SK-N-SH (cell line): ENCODE measurements at regions not wholly inside any gene's neighbourhood (a gene's known extent, or its start where the extent isn't known, plus 50 kb on each side); places are given as distances from the start of the nearest gene placed in this dataset.

Source experiments
- CTCF ChIA-PET: fragments of 300-600, 350-600 bp; formaldehyde crosslinking; extraction: SDS; loops from one replicate; lab custom pipeline; 2021; lab: Yijun Ruan, JAX
- POLR2A ChIA-PET: fragments of 350-600 bp; sonication (Branson Sonifier 250); formaldehyde crosslinking; extraction: SDS; loops from one replicate; lab custom pipeline; 2020; ENCODE audit warnings: antibody characterized with exemption, inconsistent platforms; lab: Yijun Ruan, JAX
- DNase-seq: peaks from one replicate; pipeline ENCODE4 v3.0.0; 2012
- H2AFZ ChIP-seq: fragments of 200-600 bp; sonication (generic); 2 replicates; pipeline ENCODE4 v1.8.1; 2016; ENCODE audit warnings: antibody characterized with exemption, mild to moderate bottlenecking, low read depth
- H3F3A ChIP-seq: fragments of 200-600 bp; sonication (generic); replicated peaks from 2 replicates; pipeline ENCODE3; 2016; ENCODE audit warnings: antibody characterized with exemption, mild to moderate bottlenecking; ENCODE audit not compliant: insufficient read depth
- H3K27ac ChIP-seq, 2 experiments: fragments of 200-500 bp in 1 of 2; fragments of 200-600 bp in 1 of 2; sonication (Bioruptor generic) in 1 of 2; sonication (generic), shearing (Covaris generic) in 1 of 2; 2 replicates each; pipeline versions ENCODE4 v1.5.1 to v1.6.1; 2014 to 2016; ENCODE audit warnings: low read depth in 2 of 2, inconsistent platforms in 1 of 2, low read length in 1 of 2, mild to moderate bottlenecking in 1 of 2, mixed read lengths in 1 of 2
- H3K27me3 ChIP-seq: fragments of 200-600 bp; sonication (generic), shearing (Covaris generic); 2 replicates; pipeline ENCODE4 v1.6.1; 2016; ENCODE audit warnings: mixed run types; ENCODE audit not compliant: insufficient read depth
- H3K36me3 ChIP-seq, 2 experiments: fragments of 200-500 bp in 1 of 2; fragments of 200-600 bp in 1 of 2; sonication (Bioruptor generic) in 1 of 2; sonication (generic) in 1 of 2; replicated peaks in 1 of 2; 2 replicates each; pipeline versions ENCODE3 to v1.5.1; 2014 to 2016; ENCODE audit warnings: low read length in 1 of 2, mild to moderate bottlenecking in 1 of 2; ENCODE audit not compliant: insufficient read depth in 2 of 2, control insufficient read depth in 1 of 2
- H3K4me1 ChIP-seq, 2 experiments: fragments of 200-500 bp in 1 of 2; fragments of 200-600 bp in 1 of 2; sonication (Bioruptor generic) in 1 of 2; sonication (generic), shearing (Covaris generic) in 1 of 2; 2 replicates each; pipeline versions ENCODE4 v1.5.1 to v1.6.1; 2014 to 2016; ENCODE audit warnings: low read depth in 1 of 2, low read length in 1 of 2, mixed run types in 1 of 2; ENCODE audit not compliant: insufficient read depth in 2 of 2, control insufficient read depth in 1 of 2
- H3K4me2 ChIP-seq: fragments of 200-600 bp; sonication (generic), shearing (Covaris generic); 2 replicates; pipeline ENCODE4 v1.6.1; 2017; ENCODE audit warnings: mixed run types
- H3K4me3 ChIP-seq, 2 experiments: fragments of 200-500 bp in 1 of 2; fragments of 200-600 bp in 1 of 2; sonication (Bioruptor generic) in 1 of 2; sonication (generic), shearing (Covaris generic) in 1 of 2; 2 replicates each; pipeline versions ENCODE4 v1.5.1 to v1.8.1; 2014 to 2016; ENCODE audit warnings: low read depth in 2 of 2, inconsistent platforms in 1 of 2, low read length in 1 of 2, mild to moderate bottlenecking in 1 of 2, mixed read lengths in 1 of 2, moderate library complexity in 1 of 2
- H3K79me2 ChIP-seq: fragments of 200-600 bp; sonication (generic); 2 replicates; pipeline ENCODE4 v1.8.1; 2017; ENCODE audit warnings: mild to moderate bottlenecking; ENCODE audit not compliant: insufficient read depth
- H3K9ac ChIP-seq: fragments of 200-600 bp; sonication (generic); 2 replicates; pipeline ENCODE4 v1.6.1; 2017; ENCODE audit warnings: mixed run types
- H3K9me2 ChIP-seq: fragments of 200-600 bp; sonication (generic); 2 replicates; pipeline ENCODE4 v1.6.1; 2017; ENCODE audit warnings: mixed run types
- H3K9me3 ChIP-seq: fragments of 200-600 bp; sonication (generic); 2 replicates; pipeline ENCODE4 v1.6.1; 2017; ENCODE audit warnings: mixed run types, mild to moderate bottlenecking, moderate library complexity
- H4K20me1 ChIP-seq: fragments of 200-600 bp; sonication (generic); 2 replicates; pipeline ENCODE4 v1.6.1; 2017; ENCODE audit warnings: mild to moderate bottlenecking, mixed run types; ENCODE audit not compliant: insufficient read depth
- CHD2 ChIP-seq: fragments of 150-350 bp; IDR thresholded peaks from 2 replicates; pipeline ENCODE4 v1.6.1; 2018; ENCODE audit warnings: low read length; ENCODE audit not compliant: partially characterized antibody
- CTCF ChIP-seq: fragments of 200-600 bp; sonication (generic); IDR thresholded peaks from 2 replicates; pipeline ENCODE4 v1.6.1; 2017; ENCODE audit warnings: antibody characterized with exemption, mild to moderate bottlenecking, moderate library complexity
- EP300 ChIP-seq, 2 experiments: IDR thresholded peaks; 2 replicates each; pipeline versions ENCODE4 v1.4.0 to v1.6.1; 2012; ENCODE audit warnings: borderline replicate concordance in 1 of 2, low read depth in 1 of 2, low read length in 1 of 2
- FOSL2 ChIP-seq: IDR thresholded peaks from 2 replicates; pipeline ENCODE4 v1.4.0; 2012; ENCODE audit warnings: low read depth, mild to moderate bottlenecking, moderate library complexity, borderline replicate concordance
- FOXJ3 ChIP-seq: sonication (generic); formaldehyde crosslinking; IDR thresholded peaks from 2 replicates; pipeline ENCODE4 v1.5.1; 2020; ENCODE audit warnings: mild to moderate bottlenecking, missing genetic modification reagents
- FOXM1 ChIP-seq: IDR thresholded peaks from 2 replicates; pipeline ENCODE4 v1.4.0; 2012; ENCODE audit warnings: low read depth, mild to moderate bottlenecking
- GABPA ChIP-seq: IDR thresholded peaks from 2 replicates; pipeline ENCODE4 v1.4.0; 2012; ENCODE audit warnings: low read depth, mild to moderate bottlenecking
- GATA2 ChIP-seq: sonication (generic); formaldehyde crosslinking; IDR thresholded peaks from 2 replicates; pipeline ENCODE4 v1.5.0; 2020; ENCODE audit warnings: mild to moderate bottlenecking, missing genetic modification reagents
- JUND ChIP-seq: IDR thresholded peaks from 2 replicates; pipeline ENCODE4 v1.4.0; 2012
- MAX ChIP-seq: IDR thresholded peaks from 2 replicates; pipeline ENCODE4 v1.4.0; 2012; ENCODE audit warnings: low read depth
- MXI1 ChIP-seq: IDR thresholded peaks from 2 replicates; pipeline ENCODE4 v1.6.1; 2012; ENCODE audit warnings: mild to moderate bottlenecking, low read depth, low read length, improper control_type of control experiment
- NFIC ChIP-seq: IDR thresholded peaks from 2 replicates; pipeline ENCODE4 v1.4.0; 2012; ENCODE audit warnings: borderline replicate concordance
- NRF1 ChIP-seq: IDR thresholded peaks from 2 replicates; pipeline ENCODE4 v1.6.1; 2012; ENCODE audit warnings: low read depth, mild to moderate bottlenecking, low read length
- PBX3 ChIP-seq: IDR thresholded peaks from 2 replicates; pipeline ENCODE4; 2012
- POLR2AphosphoS5 ChIP-seq: IDR thresholded peaks from 2 replicates; pipeline ENCODE4 v1.6.1; 2012; ENCODE audit warnings: low read depth, low read length
- RAD21 ChIP-seq: IDR thresholded peaks from 2 replicates; pipeline ENCODE4 v1.6.1; 2012; ENCODE audit warnings: mild to moderate bottlenecking, low read length
- RCOR1 ChIP-seq: fragments of 150-350 bp; IDR thresholded peaks from 2 replicates; pipeline ENCODE4 v1.6.1; 2017; ENCODE audit warnings: antibody characterized with exemption, low read length
- RXRA ChIP-seq: IDR thresholded peaks from 2 replicates; pipeline ENCODE4 v1.4.0; 2012; ENCODE audit warnings: low read depth, mild to moderate bottlenecking, borderline replicate concordance
- SMC3 ChIP-seq: IDR thresholded peaks from 2 replicates; pipeline ENCODE4 v1.6.1; 2012; ENCODE audit warnings: low read depth, low read length, improper control_type of control experiment
- YY1 ChIP-seq: IDR thresholded peaks from 2 replicates; pipeline ENCODE4 v1.4.0; 2012; ENCODE audit warnings: low read depth, mild to moderate bottlenecking
- ZBTB33 ChIP-seq: IDR thresholded peaks from 2 replicates; pipeline ENCODE4 v1.4.0; 2012; ENCODE audit warnings: low read depth, borderline replicate concordance
- WGBS: methylation state at CpG from one replicate; pipeline ENCODE4 v1.1.6; 2017; ENCODE audit warnings: low lambda C conversion rate; 5-methylcytosine and 5-hydroxymethylcytosine counted together

- no peak for TF ChIP-seq PBX3
- no peak for TF ChIP-seq RXRA
- no peak for TF ChIP-seq RAD21
- TF ChIP-seq FOXM1, result no peak
- no peak for TF ChIP-seq POLR2AphosphoS5
- TF ChIP-seq CTCF, result no peak
- no peak for TF ChIP-seq NRF1
- no peak for TF ChIP-seq MAX
- TF ChIP-seq, all 33 proteins: peak for 0
Measured at GRCh38 chr7:25876092-25876491, 275.9 kb upstream of the NFE2L3 start (continued).

GRCh38 chr7:25877802-25878789 is 273.9 kb upstream of the NFE2L3 start:
- Histone ChIP-seq H3K4me1 (peaks cover 0 to 5% of the 10 kb centered on the region in 2 experiments; a peak in 1 of 4 replicates), H3K4me2 (no peak overlapping the region), H3K9me2 (no peaks in the 10 kb centered on the region)
- TF ChIP-seq POLR2AphosphoS5, result no peak
- TF ChIP-seq GATA2, result no peak
- TF ChIP-seq SMC3, result no peak
- no peak for TF ChIP-seq YY1
- TF ChIP-seq EP300 (IDR thresholded peaks at IDR 0.05; ENCODE audit: borderline replicate concordance in 1 of 2, low read depth in 1 of 2, low read length in 1 of 2), result no peak
- no peak for TF ChIP-seq FOXJ3 (CRISPR knock-in tag)
- TF ChIP-seq RCOR1, result no peak
- TF ChIP-seq MXI1, result no peak
- no peak for TF ChIP-seq NRF1
- TF ChIP-seq NFIC, result no peak
- no peak for TF ChIP-seq MAX
- TF ChIP-seq GABPA, result no peak
- no peak for TF ChIP-seq CHD2
- no peak for TF ChIP-seq FOSL2
- no peak for TF ChIP-seq JUND
- TF ChIP-seq ZBTB33, result no peak
- TF ChIP-seq, all 33 proteins: peak for 0
- ChIA-PET POLR2A (no interaction called here), CTCF (interaction anchor here (1.3 to 10.5 kb wide), 5 partner anchors 9 to 492 kb away, joined by 4 to 111 read pairs (median 7); no protein-coding TSS in a partner anchor)
- no peak for DNase-seq
- no peaks in the 10 kb centered on the region for H4K20me1 ChIP-seq
- H3K27me3 ChIP-seq, result peaks cover 32% of the 10 kb centered on the region
- H3K9ac ChIP-seq, result no peak overlapping the region
- H2AFZ ChIP-seq, result no peak overlapping the region
- no peak overlapping the region for H3K4me3 ChIP-seq
- WGBS, result 14% methylated on average over 9 of the region's 9 CpGs
- no peak overlapping the region for H3K27ac ChIP-seq
- H3K9me3 ChIP-seq, result no peaks in the 10 kb centered on the region
- no peaks in the 10 kb centered on the region for H3K79me2 ChIP-seq
- no peaks in the 10 kb centered on the region for H3F3A ChIP-seq
- no peaks in the 10 kb centered on the region for H3K36me3 ChIP-seq
